ENCODE measurements at regions not wholly inside any gene's neighbourhood (a gene's known extent, or its start where the extent isn't known, plus 50 kb on each side); places are given as distances from the start of the nearest gene placed in this dataset.

DNA sequence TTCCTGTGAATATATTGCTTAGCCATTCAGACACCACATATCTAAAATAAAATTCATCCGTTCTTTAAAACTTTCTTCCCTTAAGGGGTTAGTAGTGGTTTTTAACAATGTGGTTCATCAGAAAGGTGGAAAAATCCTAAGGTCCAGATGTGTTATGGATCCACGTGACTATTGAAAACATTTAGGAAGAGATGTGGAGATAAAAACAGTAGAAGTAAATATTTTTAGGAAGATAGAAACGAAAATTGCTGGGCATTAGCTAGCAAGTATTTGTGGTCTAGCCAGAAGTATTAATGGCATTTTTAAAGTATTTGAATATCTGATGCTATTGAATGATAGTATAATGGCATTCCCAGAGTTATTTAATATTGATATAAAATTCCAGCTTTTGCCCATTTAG is 180.8 kb downstream of the LTN1 start:
- Histone ChIP-seq H3K36me3 (ENCODE audit: control insufficient read depth in 3 of 3, insufficient read depth in 3 of 3, low read length in 3 of 3) (no peaks in the 10 kb centered on the region), H3K4me3 (ENCODE audit: low read length in 3 of 3) (no peak overlapping the region), H3K4me1 (ENCODE audit: control insufficient read depth in 3 of 3, insufficient read depth in 3 of 3, low read length in 3 of 3) (no peaks in the 10 kb centered on the region), H3K9me3 (ENCODE audit: control insufficient read depth in 3 of 3, low read length in 3 of 3) (peaks cover 0 to 3% (median 0%) of the 10 kb centered on the region in 3 donors), H3K9ac (ENCODE audit: low read depth in 1 of 3, low read length in 3 of 3) (no peak overlapping the region), H3K27ac (ENCODE audit: low read depth, low read length) (no peak overlapping the region), H3K27me3 (ENCODE audit: control insufficient read depth in 3 of 3, insufficient read depth in 3 of 3, low read length in 3 of 3) (no peaks in the 10 kb centered on the region)

DNA sequence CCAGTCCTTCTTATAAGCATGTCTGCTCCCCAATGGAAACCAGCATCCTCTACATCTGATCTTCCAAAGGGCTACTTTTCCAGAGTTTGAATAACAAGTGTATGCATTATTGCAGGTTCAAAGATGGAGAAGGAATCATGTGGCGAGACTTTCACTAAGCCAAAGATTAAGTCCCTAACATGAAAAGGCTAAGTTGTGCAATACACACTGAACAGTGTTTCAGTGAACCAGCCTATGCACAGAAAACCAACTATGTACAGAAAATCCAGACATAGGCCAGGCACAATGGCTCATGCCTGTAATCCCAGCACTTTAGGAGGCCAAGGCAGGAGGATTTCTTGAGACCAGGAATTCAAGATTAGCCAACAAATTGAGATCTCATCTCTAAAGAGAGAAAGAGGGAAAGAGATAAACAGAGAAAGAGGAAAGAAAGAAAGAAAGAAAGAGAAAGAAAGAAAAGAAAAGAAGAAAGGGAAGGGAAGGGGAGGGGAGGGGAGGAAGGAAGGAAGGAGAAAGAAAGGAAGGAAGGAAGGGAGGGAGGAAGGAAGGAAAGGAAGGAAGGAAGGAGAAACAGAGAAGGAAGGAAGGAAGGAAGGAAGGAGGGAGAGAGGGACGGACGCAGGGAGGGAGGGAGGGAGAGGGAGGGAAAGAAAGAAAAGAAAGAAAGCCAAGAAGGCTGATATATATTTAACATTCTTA is 181.7 kb downstream of the LTN1 start:
- no peaks in the 10 kb centered on the region for H3K36me3 ChIP-seq (ENCODE audit: control insufficient read depth in 3 of 3, insufficient read depth in 3 of 3, low read length in 3 of 3)
- H3K4me1 ChIP-seq (ENCODE audit: control insufficient read depth in 3 of 3, insufficient read depth in 3 of 3, low read length in 3 of 3), result no peaks in the 10 kb centered on the region
- H3K27ac ChIP-seq (ENCODE audit: low read depth, low read length), result no peak overlapping the region
- no peaks in the 10 kb centered on the region for H3K27me3 ChIP-seq (ENCODE audit: control insufficient read depth in 3 of 3, insufficient read depth in 3 of 3, low read length in 3 of 3)
- no peak overlapping the region for H3K4me3 ChIP-seq (ENCODE audit: low read length in 3 of 3)
- no peak overlapping the region for H3K9ac ChIP-seq (ENCODE audit: low read depth in 1 of 3, low read length in 3 of 3)
- H3K9me3 ChIP-seq (ENCODE audit: control insufficient read depth in 3 of 3, low read length in 3 of 3), result peaks cover 0 to 3% (median 0%) of the 10 kb centered on the region in 3 donors

DNA sequence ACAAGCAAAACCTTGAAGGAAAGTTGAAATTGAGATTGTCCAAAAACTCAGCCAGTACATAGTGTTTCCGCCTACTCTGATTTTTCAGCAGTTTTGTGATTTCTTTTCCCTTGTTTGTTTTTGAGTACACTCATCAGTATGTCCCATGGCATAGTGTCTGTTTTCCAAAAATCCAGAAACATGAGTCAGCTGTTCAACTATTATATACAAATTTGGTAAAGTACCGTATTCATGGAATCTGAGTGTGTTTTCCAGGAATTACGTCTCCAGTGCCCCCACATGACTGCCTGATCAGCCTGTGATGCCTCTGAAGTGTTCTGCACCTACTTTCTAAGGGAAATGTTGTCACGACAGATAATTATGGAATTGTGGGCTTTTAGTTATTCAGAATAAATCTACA is 186.8 kb downstream of the LTN1 start:
- Histone ChIP-seq H3K9me3 (ENCODE audit: control insufficient read depth in 3 of 3, low read length in 3 of 3) (peaks cover 0 to 3% (median 0%) of the 10 kb centered on the region in 3 donors), H3K9ac (ENCODE audit: low read depth in 1 of 3, low read length in 3 of 3) (no peak overlapping the region), H3K36me3 (ENCODE audit: control insufficient read depth in 3 of 3, insufficient read depth in 3 of 3, low read length in 3 of 3) (no peaks in the 10 kb centered on the region), H3K4me3 (ENCODE audit: low read length in 3 of 3) (no peak overlapping the region), H3K27ac (ENCODE audit: low read depth, low read length) (no peak overlapping the region), H3K4me1 (ENCODE audit: control insufficient read depth in 3 of 3, insufficient read depth in 3 of 3, low read length in 3 of 3) (no peaks in the 10 kb centered on the region), H3K27me3 (ENCODE audit: control insufficient read depth in 3 of 3, insufficient read depth in 3 of 3, low read length in 3 of 3) (no peaks in the 10 kb centered on the region)

DNA sequence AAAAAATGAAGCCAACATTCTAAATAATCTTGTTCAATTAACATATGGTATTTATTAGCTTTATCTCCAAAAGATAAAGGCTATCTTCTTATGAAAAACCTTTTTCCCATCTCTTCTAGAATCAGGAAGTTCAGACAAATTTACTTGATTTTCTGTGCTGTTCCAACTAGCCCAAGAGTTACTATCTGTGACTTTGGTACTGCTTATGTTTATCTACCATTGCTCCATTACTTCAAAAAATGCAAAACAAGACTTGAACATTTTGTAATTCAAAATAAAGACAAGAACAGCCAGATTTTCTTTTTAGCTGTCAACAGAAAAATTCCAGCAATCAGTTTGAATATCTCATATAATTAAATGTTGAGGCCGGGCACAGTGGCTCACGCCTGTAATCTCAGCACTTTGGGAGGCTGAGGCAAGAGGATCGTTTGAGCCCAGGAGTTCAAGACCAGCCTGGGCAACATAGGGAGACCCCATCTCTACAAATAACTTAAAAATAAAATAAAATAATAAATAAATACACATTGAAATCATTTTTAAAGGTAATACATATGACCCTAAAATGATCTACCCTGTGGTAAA is 188.5 kb downstream of the LTN1 start:
- Histone ChIP-seq H3K27me3 (ENCODE audit: control insufficient read depth in 3 of 3, insufficient read depth in 3 of 3, low read length in 3 of 3) (no peaks in the 10 kb centered on the region), H3K9me3 (ENCODE audit: control insufficient read depth in 3 of 3, low read length in 3 of 3) (peaks cover 0 to 3% (median 0%) of the 10 kb centered on the region in 3 donors), H3K4me3 (ENCODE audit: low read length in 3 of 3) (no peak overlapping the region), H3K4me1 (ENCODE audit: control insufficient read depth in 3 of 3, insufficient read depth in 3 of 3, low read length in 3 of 3) (no peaks in the 10 kb centered on the region), H3K27ac (ENCODE audit: low read depth, low read length) (no peak overlapping the region), H3K36me3 (ENCODE audit: control insufficient read depth in 3 of 3, insufficient read depth in 3 of 3, low read length in 3 of 3) (no peaks in the 10 kb centered on the region), H3K9ac (ENCODE audit: low read depth in 1 of 3, low read length in 3 of 3) (no peak overlapping the region)

DNA sequence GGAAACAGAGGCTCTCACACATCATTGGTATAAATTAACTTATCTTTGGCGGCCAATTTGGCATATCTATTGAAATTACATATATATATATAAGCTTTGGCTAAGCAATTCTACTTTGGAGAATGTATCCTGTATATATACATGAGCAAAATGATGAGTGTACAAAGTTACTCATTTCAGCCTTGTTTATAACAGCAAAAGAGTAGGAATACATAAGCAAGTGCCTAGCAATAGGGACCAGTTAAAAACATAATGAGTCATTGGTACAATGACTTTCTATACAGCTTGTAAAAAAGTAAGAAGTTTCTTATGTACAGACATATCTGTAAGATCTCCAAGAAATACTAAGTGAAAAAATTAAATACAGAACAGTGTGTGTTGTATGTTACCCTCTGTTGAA is 190.8 kb downstream of the LTN1 start:
- H3K27ac ChIP-seq (ENCODE audit: low read depth, low read length), result no peak overlapping the region
- no peaks in the 10 kb centered on the region for H3K36me3 ChIP-seq (ENCODE audit: control insufficient read depth in 3 of 3, insufficient read depth in 3 of 3, low read length in 3 of 3)
- H3K4me3 ChIP-seq (ENCODE audit: low read length in 3 of 3), result no peak overlapping the region
- no peaks in the 10 kb centered on the region for H3K27me3 ChIP-seq (ENCODE audit: control insufficient read depth in 3 of 3, insufficient read depth in 3 of 3, low read length in 3 of 3)
- no peaks in the 10 kb centered on the region for H3K9me3 ChIP-seq (ENCODE audit: control insufficient read depth in 3 of 3, low read length in 3 of 3)
- H3K9ac ChIP-seq (ENCODE audit: low read depth in 1 of 3, low read length in 3 of 3), result no peak overlapping the region
- peaks cover 0 to 5% (median 2%) of the 10 kb centered on the region in 3 donors for H3K4me1 ChIP-seq (ENCODE audit: control insufficient read depth in 3 of 3, insufficient read depth in 3 of 3, low read length in 3 of 3)

DNA sequence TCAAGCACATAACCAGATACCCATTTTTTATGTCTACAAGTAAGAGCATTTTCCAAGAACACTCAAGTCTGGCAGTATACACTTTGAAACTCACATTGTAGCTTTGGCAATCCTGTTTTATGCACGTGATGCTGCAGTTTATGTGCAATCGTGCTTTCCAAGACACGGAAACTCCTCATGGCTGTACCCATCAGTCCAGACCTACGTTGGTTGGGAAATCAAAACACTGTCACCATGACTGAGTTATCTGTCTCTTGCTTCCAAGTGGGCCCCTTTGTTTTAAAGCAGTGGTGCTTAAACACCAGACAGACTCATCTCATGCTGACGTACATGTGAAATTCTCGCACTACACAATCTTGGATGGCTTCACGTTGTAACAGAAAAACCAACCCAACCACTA is 192.8 kb downstream of the LTN1 start:
- H3K27me3 ChIP-seq (ENCODE audit: control insufficient read depth in 3 of 3, insufficient read depth in 3 of 3, low read length in 3 of 3), result no peaks in the 10 kb centered on the region
- no peaks in the 10 kb centered on the region for H3K36me3 ChIP-seq (ENCODE audit: control insufficient read depth in 3 of 3, insufficient read depth in 3 of 3, low read length in 3 of 3)
- H3K27ac ChIP-seq (ENCODE audit: low read depth, low read length), result no peak overlapping the region
- H3K4me3 ChIP-seq (ENCODE audit: low read length in 3 of 3), result no peak overlapping the region
- peaks cover 0 to 5% (median 2%) of the 10 kb centered on the region in 3 donors for H3K4me1 ChIP-seq (ENCODE audit: control insufficient read depth in 3 of 3, insufficient read depth in 3 of 3, low read length in 3 of 3)
- H3K9me3 ChIP-seq (ENCODE audit: control insufficient read depth in 3 of 3, low read length in 3 of 3), result no peaks in the 10 kb centered on the region
- no peak overlapping the region for H3K9ac ChIP-seq (ENCODE audit: low read depth in 1 of 3, low read length in 3 of 3)

DNA sequence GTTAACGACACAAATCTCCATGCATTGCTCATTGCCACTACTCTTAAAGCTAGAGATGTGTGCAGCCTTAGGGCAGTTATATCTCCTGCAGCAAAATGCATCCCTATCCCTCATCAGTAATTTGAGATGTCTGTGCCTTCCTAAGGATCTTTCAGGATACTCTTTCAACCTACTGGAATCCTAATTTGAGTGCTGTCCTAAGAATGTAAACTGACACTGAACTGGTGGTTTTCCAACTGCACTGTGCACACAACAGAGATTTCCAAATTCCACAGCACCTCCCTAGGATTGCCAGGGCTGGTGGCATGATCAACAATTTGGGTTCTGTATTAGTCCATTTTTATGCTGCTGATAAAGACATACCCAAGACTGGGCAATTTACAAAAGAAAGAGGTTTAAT is 193.9 kb downstream of the LTN1 start:
- Histone ChIP-seq H3K27ac (ENCODE audit: low read depth, low read length) (no peak overlapping the region), H3K4me3 (ENCODE audit: low read length in 3 of 3) (no peak overlapping the region), H3K27me3 (ENCODE audit: control insufficient read depth in 3 of 3, insufficient read depth in 3 of 3, low read length in 3 of 3) (no peaks in the 10 kb centered on the region), H3K9me3 (ENCODE audit: control insufficient read depth in 3 of 3, low read length in 3 of 3) (no peaks in the 10 kb centered on the region), H3K4me1 (ENCODE audit: control insufficient read depth in 3 of 3, insufficient read depth in 3 of 3, low read length in 3 of 3) (peaks cover 0 to 5% (median 2%) of the 10 kb centered on the region in 3 donors), H3K36me3 (ENCODE audit: control insufficient read depth in 3 of 3, insufficient read depth in 3 of 3, low read length in 3 of 3) (no peaks in the 10 kb centered on the region), H3K9ac (ENCODE audit: low read depth in 1 of 3, low read length in 3 of 3) (no peak overlapping the region)

DNA sequence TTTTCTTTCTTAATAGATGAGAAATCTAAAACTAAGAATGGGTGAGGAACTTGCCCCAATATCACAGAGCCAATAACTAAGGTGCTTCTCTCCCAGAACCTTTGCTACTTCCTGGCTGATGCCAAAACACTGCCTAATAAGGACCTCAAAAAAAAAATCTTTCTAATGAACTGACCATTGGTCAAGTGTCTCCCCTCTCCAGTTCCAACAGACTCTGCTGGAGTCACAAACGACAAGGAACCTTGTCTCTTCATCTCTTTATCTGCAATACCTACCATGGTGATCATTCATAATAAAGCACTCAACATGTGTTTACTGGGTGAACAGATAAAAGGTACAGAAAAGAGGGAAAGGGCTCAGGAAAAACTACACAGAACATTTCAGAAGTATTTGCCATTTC is 197.4 kb downstream of the LTN1 start:
- H3K27ac ChIP-seq (ENCODE audit: low read depth, low read length), result no peak overlapping the region
- no peaks in the 10 kb centered on the region for H3K27me3 ChIP-seq (ENCODE audit: control insufficient read depth in 3 of 3, insufficient read depth in 3 of 3, low read length in 3 of 3)
- no peak overlapping the region for H3K4me3 ChIP-seq (ENCODE audit: low read length in 3 of 3)
- no peaks in the 10 kb centered on the region for H3K36me3 ChIP-seq (ENCODE audit: control insufficient read depth in 3 of 3, insufficient read depth in 3 of 3, low read length in 3 of 3)
- no peaks in the 10 kb centered on the region for H3K9me3 ChIP-seq (ENCODE audit: control insufficient read depth in 3 of 3, low read length in 3 of 3)
- H3K4me1 ChIP-seq (ENCODE audit: control insufficient read depth in 3 of 3, insufficient read depth in 3 of 3, low read length in 3 of 3), result peaks cover 0 to 5% (median 2%) of the 10 kb centered on the region in 3 donors
- no peak overlapping the region for H3K9ac ChIP-seq (ENCODE audit: low read depth in 1 of 3, low read length in 3 of 3)

DNA sequence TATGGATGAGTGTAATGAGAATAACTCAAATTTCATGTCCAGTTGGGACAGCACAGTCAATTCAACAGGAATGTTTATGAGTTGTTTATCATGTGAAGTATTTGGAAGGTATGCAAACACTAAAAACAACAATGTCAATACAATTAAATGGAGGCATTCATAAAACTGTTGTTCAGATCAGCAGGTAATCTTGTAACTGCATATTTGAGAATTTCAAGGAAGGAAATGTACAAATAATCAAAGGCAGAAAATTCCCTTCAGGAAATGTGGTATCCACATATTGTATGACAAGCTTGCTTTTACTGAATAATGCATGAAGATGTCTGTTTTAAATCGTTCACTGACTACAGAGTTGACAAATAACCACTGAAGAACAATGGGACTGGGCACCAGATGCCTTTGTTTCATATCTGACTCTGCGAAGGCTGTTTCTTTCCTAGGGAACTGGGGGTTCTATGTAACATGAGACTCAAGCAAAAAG is 198.3 kb downstream of the LTN1 start:
- no peaks in the 10 kb centered on the region for H3K27me3 ChIP-seq (ENCODE audit: control insufficient read depth in 3 of 3, insufficient read depth in 3 of 3, low read length in 3 of 3)

DNA sequence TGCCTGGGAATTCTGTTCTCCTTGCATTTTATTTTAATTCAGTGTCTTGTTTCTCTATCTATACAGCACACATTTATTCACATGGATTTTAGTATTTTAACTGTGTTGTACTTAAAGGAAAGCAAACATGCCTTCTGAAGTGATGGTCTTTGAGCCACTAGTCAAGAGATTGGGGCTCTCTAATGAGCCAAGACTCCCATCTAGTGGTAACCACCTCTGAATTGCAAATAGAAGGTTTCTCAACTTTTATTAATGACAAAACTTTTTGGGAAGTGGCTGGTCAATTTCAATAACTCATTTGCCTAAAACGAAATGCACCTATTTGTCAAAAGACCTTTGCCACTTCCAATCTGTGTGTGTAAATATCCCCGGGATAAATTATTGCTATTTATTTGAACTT is 199.6 kb downstream of the LTN1 start:
- H3K27ac ChIP-seq (ENCODE audit: low read depth, low read length), result no peak overlapping the region
- H3K4me1 ChIP-seq (ENCODE audit: control insufficient read depth in 3 of 3, insufficient read depth in 3 of 3, low read length in 3 of 3), result no peaks in the 10 kb centered on the region
- H3K9me3 ChIP-seq (ENCODE audit: control insufficient read depth in 3 of 3, low read length in 3 of 3), result no peaks in the 10 kb centered on the region
- H3K9ac ChIP-seq (ENCODE audit: low read depth in 1 of 3, low read length in 3 of 3), result no peak overlapping the region
- H3K36me3 ChIP-seq (ENCODE audit: control insufficient read depth in 3 of 3, insufficient read depth in 3 of 3, low read length in 3 of 3), result no peaks in the 10 kb centered on the region
- H3K4me3 ChIP-seq (ENCODE audit: low read length in 3 of 3), result no peak overlapping the region
- H3K27me3 ChIP-seq (ENCODE audit: control insufficient read depth in 3 of 3, insufficient read depth in 3 of 3, low read length in 3 of 3), result no peaks in the 10 kb centered on the region

More for the DNA sequence above, 198.3 kb downstream of the LTN1 start:
- peaks cover 0 to 5% (median 2%) of the 10 kb centered on the region in 3 donors for H3K4me1 ChIP-seq (ENCODE audit: control insufficient read depth in 3 of 3, insufficient read depth in 3 of 3, low read length in 3 of 3)
- no peak overlapping the region for H3K9ac ChIP-seq (ENCODE audit: low read depth in 1 of 3, low read length in 3 of 3)
- H3K27ac ChIP-seq (ENCODE audit: low read depth, low read length), result no peak overlapping the region
- no peak overlapping the region for H3K4me3 ChIP-seq (ENCODE audit: low read length in 3 of 3)
- no peaks in the 10 kb centered on the region for H3K9me3 ChIP-seq (ENCODE audit: control insufficient read depth in 3 of 3, low read length in 3 of 3)
- H3K36me3 ChIP-seq (ENCODE audit: control insufficient read depth in 3 of 3, insufficient read depth in 3 of 3, low read length in 3 of 3), result no peaks in the 10 kb centered on the region

Data from skeletal muscle tissue (tissue), 3 donors.